ENCODE measurements at regions not wholly inside any gene's neighbourhood (a gene's known extent, or its start where the extent isn't known, plus 50 kb on each side); places are given as distances from the start of the nearest gene placed in this dataset.
"Not testable (repeated sequence)": the region's sequence is repeated elsewhere in the genome, so short reads cannot be mapped to it uniquely, and the experiment has no call there.

- DNase-seq = no peak
Measured at GRCh38 chr7:13633857-13634256, 355.6 kb downstream of the ETV1 start.

- no peak for DNase-seq
Measured at GRCh38 chr7:13639396-13639795, 350.1 kb downstream of the ETV1 start.

- DNase-seq = no peak
Measured at GRCh38 chr7:13641714-13642113, 347.8 kb downstream of the ETV1 start.

DNA sequence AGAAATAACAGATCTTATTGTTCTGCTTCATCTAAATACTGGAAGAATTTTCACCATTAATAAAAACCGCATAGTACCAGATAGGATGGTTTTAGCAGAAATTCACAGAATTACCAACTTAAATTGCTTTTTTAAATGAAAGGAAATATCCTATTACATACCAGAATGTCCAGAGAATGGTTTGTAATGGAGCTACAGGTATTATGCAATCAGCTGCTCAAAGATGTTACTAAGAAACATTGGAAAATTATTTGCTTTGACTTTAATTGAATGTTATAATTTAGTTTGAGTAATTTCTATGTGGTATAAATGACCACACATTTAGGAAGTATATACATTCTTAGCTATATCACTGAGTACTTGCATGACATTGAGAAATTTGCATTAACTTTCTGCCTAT lies 338.3 kb downstream of the ETV1 start:
- no peak for DNase-seq

- no peak for DNase-seq
Measured at GRCh38 chr7:13656330-13656729, 333.1 kb downstream of the ETV1 start.

DNA sequence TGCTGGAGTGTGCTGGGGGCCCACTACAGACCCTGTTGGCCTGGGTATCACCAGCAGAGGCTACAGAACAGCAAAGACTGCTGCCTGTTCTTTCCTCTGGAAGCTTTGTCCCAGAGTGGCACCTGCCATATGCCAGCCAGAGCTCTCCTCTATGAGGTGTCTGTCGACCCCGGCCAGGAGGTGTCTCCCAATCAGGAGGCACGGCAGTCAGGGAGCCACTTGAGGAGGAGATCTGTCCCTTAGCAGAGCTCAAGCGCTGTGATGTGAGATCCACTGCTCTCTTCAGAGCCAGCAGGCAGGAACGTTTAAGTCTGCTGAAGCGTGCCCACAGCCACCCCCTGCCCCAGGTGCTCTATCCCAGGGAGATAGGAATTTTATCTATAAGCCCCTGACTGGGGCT lies 316.2 kb downstream of the ETV1 start:
- DNase-seq = no peak

DNA sequence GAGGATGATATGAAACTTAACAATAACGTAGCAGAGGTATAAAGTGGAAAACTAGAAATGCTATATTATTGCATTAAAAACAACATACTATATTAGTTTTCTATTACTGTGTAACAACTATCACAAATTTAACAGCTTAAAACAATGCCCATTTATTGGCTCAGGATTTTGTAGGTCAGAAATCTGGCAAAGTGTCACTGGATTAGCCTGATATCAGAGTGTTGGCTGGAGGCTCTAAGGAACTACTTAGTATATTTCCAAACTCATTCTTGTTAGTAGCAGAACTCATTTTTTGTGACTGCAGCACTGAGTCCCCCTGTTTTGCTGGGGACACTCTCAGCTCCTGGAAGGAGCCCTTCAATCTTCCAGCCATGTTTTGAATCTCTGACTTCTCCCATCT lies 306.8 kb downstream of the ETV1 start:
- no peak for DNase-seq

DNA sequence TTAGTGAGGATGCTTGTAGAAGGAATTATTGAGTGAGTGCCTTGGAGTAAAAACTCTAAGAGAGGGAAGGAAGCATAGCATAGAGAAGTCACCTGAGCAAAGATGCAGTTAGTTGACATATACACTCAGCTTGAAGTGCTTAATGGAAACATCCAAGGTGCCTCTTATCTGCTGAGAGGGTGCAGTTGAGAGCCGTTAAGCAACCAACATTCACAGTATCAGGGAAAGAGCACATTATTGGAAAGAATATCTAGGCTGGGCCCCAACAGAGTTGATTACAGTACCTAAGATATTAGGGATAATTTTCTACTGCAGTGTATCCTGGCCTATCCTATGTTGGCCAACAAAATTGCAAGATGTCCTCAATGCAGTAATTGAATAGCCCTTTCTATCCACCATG lies 302.0 kb downstream of the ETV1 start:
- no peak for DNase-seq

GRCh38 chr7:13692548-13692947 lies 296.9 kb downstream of the ETV1 start:
- DNase-seq = no peak

GRCh38 chr7:13702251-13702650 lies 287.2 kb downstream of the ETV1 start:
- no peak for DNase-seq

DNA sequence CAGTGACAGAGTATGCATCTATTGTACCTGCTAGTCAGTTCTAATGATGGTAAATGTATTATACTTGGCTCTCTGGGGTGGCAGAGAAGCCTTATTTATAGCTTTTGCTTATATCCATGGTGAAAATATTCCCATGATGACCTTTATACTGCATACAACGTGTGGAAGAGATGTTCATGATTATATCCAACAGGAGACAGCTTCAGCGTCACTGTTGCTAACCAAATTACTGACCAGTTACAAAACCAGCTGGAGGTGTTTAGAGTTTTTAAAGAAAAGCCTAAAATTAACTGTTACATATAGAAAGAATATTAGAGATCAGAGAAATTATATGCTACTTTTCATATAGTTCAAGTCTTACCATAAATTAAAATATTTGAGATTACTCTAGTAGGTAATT lies 280.8 kb downstream of the ETV1 start:
- no peak for DNase-seq

DNA sequence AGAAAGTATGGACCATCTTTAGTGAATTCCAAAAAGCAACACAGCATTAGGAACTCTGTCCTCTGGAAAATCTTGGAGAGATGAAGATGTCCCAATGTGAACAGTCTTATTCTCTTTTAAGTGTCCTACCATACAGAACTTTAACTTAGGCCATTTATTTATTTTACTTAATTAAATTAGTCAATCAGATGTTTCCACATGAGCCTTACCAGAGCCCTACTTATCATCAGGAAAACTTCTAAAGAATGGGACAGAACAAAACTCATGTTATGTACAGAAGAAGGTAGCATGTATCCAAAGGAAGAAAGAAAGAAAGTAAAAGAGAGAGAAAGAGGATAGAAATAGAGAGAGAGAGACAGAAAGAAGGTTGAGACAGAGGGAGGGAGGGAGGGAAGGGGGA lies 276.4 kb downstream of the ETV1 start:
- DNase-seq = no peak

GRCh38 chr7:13715534-13715933 lies 273.9 kb downstream of the ETV1 start:
- no peak for DNase-seq

DNA sequence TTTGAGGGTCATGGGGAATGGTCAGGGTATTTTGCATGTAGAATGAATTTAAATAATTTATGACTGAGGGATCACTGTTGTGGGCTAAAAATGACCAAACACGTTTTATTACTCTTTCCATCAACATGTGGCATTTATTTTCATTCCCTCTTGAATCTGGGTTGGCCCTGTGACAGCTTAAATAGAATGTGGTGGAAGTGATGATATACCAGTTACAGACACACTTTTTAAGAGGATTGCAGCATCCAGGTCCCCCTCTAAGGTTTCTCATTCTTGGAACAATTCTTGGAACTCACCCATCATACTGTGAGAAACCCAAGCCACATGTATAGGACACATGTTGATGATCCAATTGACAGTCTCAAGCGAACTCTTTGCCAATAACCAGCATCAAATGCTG lies 272.4 kb downstream of the ETV1 start:
- no peak for DNase-seq

GRCh38 chr7:13724191-13724976 lies 265.1 kb downstream of the ETV1 start:
- DNase-seq = no peak

GRCh38 chr7:13724977-13725566 lies 264.4 kb downstream of the ETV1 start:
- no peak for DNase-seq

- no peak for DNase-seq
Measured at GRCh38 chr7:13725591-13725990, 263.9 kb downstream of the ETV1 start.

DNA sequence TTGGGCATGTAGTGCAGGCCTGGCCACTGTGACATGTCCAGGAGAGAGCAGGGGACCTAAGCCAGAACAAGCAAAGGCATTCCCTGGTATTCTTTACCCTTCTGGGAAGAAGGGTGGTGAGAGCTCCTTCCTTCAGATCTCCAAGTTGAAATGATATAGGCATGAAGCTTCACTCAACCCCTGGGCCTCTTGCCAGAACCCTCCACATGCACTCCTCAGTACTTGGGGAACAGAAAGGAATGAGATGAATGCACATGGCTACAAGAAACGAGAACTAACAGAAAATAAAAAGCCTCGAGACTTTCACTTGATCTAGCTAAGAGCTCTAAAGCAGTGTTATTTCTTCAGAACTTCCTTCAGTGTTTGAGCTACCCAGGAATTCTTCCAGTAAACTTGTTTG lies 262.2 kb downstream of the ETV1 start:
- no peak for DNase-seq

GRCh38 chr7:13727751-13728150 lies 261.7 kb downstream of the ETV1 start:
- DNase-seq = no peak

GRCh38 chr7:13728430-13728829 lies 261.0 kb downstream of the ETV1 start:
- DNase-seq = not testable (repeated sequence)

GRCh38 chr7:13731643-13732042 lies 257.8 kb downstream of the ETV1 start:
- no peak for DNase-seq

DNA sequence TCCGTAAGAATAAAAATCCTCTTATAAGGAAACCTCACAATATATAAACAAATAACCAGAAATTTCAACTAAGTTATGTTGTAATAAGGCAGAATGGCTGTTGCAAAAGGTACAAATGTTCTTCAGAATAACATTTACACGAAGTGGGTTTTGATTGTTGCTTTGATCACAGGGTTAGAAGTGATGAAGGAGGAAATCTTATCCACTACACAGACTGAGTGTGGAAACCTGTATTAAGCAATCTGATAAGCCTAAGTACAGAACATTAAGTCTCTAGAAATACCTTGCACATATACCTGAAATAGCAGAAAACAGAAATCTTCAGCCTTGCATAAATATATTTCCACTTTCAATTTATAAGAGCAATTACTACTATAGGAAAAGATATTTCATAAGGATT lies 251.9 kb downstream of the ETV1 start:
- DNase-seq = no peak

DNA sequence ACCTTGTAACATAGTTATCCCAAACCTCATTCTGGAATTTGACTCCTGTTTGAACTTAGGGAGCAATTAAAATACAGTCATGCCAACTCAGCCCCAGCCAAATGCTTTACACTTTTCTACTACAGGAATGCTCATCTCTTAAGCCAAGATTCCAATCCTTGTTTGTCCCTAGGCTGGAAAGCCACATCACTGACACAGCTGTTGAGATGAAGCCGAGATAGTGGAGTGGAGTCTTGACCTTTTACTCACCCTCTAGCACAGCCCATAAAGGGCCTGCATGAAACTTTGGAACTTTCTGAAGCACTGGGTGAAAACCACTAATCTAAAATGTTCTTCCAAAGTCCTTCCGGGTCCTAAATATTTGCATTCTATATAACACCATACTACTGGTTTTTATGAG lies 247.3 kb downstream of the ETV1 start:
- no peak for DNase-seq

DNA sequence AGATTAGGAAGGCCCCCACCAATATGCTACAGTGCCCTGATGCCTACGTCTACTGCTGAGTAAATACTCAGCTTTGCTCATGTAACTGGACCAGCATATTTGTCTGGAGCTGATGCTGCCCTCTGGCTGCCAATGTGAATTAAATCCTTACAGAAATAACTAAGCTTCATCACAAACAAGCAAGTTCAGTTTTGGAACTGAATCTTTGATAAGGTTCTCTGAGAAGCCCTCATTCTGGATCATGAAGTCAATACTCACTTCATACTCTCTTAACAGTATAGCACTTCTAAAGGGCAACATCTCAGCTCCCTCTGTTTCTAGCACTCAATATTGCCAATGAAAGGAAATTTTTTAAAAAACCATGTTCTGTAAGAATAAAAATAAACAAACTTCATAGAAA lies 246.7 kb downstream of the ETV1 start:
- peak; percentile 4 for DNase-seq

- no peak for DNase-seq
Measured at GRCh38 chr7:13743226-13743625, 246.2 kb downstream of the ETV1 start.
